ENCODE measurements at regions not wholly inside any gene's neighbourhood (a gene's known extent, or its start where the extent isn't known, plus 50 kb on each side); places are given as distances from the start of the nearest gene placed in this dataset.

DNA sequence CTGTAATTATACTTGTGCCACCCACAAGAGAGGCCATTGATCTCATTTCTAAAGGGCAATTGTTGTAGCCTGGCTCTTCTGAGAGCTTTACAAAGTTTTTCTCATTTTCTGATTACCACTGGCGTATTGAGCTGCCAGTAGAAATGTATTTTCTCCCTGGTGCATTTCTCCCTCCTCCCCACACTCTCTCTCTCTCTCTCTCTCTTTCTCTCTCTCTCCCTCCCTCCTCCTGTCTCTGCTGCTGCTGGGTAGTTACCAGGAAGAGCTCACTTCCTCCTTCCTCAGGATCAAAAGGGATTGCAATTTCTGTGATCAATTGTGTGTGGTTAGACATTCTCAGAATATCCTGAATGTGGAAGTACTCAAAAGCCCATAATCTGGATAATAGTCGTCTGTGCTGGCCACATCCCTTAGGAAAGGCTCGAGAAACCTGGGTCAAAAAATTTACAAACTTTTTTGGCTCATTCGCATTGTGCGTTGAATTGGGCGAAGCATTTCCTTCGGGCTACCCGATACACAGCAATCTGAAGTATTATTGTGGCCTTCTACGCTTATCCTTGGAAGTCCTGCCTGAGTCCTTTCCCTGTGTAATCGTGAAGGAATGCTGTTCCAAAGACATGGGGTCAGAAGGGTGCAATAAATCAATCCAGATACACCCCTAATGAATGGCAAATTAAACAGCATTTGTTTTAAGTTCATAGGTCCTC is 254.8 kb downstream of the MSRB3 start:
- Histone ChIP-seq H3K79me2 (ENCODE audit: insufficient read depth, low read depth) (no peaks in the 10 kb centered on the region), H4K20me1 (ENCODE audit: insufficient read depth) (no peaks in the 10 kb centered on the region), H3K9ac (no peak overlapping the region), H3K27me3 (ENCODE audit: insufficient read depth, low read depth) (no peaks in the 10 kb centered on the region), H2AFZ (ENCODE audit: low read depth) (no peak overlapping the region), H3K4me3 (IDR thresholded peaks at IDR 0.05; ENCODE audit: insufficient read depth, low read depth, low read length) (no peak overlapping the region), H3K36me3 (ENCODE audit: insufficient read depth) (no peaks in the 10 kb centered on the region), H3K4me2 (no peak overlapping the region), H3K27ac (no peak overlapping the region), H3K4me1 (ENCODE audit: low read depth, poor library complexity, severe bottlenecking) (no peaks in the 10 kb centered on the region)
- TF ChIP-seq, protein P1, sequence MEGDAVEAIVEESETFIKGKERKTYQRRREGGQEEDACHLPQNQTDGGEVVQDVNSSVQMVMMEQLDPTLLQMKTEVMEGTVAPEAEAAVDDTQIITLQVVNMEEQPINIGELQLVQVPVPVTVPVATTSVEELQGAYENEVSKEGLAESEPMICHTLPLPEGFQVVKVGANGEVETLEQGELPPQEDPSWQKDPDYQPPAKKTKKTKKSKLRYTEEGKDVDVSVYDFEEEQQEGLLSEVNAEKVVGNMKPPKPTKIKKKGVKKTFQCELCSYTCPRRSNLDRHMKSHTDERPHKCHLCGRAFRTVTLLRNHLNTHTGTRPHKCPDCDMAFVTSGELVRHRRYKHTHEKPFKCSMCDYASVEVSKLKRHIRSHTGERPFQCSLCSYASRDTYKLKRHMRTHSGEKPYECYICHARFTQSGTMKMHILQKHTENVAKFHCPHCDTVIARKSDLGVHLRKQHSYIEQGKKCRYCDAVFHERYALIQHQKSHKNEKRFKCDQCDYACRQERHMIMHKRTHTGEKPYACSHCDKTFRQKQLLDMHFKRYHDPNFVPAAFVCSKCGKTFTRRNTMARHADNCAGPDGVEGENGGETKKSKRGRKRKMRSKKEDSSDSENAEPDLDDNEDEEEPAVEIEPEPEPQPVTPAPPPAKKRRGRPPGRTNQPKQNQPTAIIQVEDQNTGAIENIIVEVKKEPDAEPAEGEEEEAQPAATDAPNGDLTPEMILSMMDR (conservative IDR thresholded peaks at IDR 0.05; ENCODE audit: low read depth, low read length): no peak

DNA sequence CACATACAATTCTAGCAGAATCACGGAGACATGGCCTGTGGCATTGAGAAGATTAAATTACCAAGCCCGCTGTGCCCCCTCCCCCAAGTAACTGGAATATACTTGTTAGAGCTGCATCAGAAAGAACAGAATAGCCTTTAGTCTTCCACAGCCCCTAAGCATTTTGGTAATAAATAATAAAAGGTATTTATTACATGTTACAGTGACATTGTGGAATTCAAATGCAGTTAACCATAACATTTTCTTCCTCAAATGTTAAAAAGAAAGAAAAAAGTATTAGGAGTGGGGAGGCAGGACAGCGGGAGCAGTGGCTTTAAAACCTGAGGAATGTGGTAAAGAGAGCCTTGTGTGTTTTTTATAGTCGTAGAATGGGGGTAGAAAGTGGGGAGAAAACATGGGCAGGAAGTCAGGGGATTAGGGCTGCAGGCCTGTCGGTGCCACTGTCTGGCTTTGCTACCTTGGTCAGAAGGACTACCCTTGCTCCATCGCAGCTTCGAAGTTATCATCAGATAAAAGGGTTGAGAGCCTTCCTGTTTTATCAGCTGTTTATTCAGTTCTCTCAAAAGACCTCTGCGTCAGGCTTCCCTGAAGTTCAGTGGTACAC is 255.9 kb downstream of the MSRB3 start:
- Histone ChIP-seq H3K4me3 (IDR thresholded peaks at IDR 0.05; ENCODE audit: insufficient read depth, low read depth, low read length) (no peak overlapping the region), H3K4me2 (no peak overlapping the region)

DNA sequence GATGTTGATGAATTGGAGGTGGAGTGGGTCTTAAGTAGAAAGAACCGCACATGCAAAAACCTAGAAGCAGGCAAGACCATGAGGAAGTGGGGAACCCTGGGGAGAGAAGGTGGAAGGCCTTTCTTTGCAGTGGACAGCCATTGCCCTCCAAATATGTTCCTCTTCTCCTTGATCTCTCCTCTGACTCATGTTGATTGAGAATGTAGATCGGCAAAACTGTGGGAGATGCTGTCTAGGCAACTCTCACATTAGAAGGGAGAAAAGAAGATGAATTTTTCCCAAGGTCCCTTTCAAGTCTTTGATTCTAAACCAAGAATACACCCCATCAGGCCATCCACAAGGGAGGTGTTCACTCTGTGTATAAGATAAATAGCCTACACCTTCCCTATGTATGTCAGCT is 257.5 kb downstream of the MSRB3 start:
- Histone ChIP-seq H3K79me2 (ENCODE audit: insufficient read depth, low read depth) (no peaks in the 10 kb centered on the region), H3K4me1 (ENCODE audit: low read depth, poor library complexity, severe bottlenecking) (no peaks in the 10 kb centered on the region), H3K9ac (no peak overlapping the region), H4K20me1 (ENCODE audit: insufficient read depth) (no peaks in the 10 kb centered on the region), H3K27me3 (ENCODE audit: insufficient read depth, low read depth) (no peaks in the 10 kb centered on the region), H3K4me3 (IDR thresholded peaks at IDR 0.05; ENCODE audit: insufficient read depth, low read depth, low read length) (no peak overlapping the region), H2AFZ (ENCODE audit: low read depth) (no peak overlapping the region), H3K36me3 (ENCODE audit: insufficient read depth) (no peaks in the 10 kb centered on the region), H3K4me2 (no peak overlapping the region), H3K27ac (no peak overlapping the region)
- TF ChIP-seq, protein P1 (conservative IDR thresholded peaks at IDR 0.05; ENCODE audit: low read depth, low read length): no peak

More for the DNA sequence above, 255.9 kb downstream of the MSRB3 start:
- Histone ChIP-seq H3K9ac (no peak overlapping the region), H3K36me3 (ENCODE audit: insufficient read depth) (no peaks in the 10 kb centered on the region), H3K27ac (no peak overlapping the region), H4K20me1 (ENCODE audit: insufficient read depth) (no peaks in the 10 kb centered on the region), H3K79me2 (ENCODE audit: insufficient read depth, low read depth) (no peaks in the 10 kb centered on the region), H3K4me1 (ENCODE audit: low read depth, poor library complexity, severe bottlenecking) (no peaks in the 10 kb centered on the region), H3K27me3 (ENCODE audit: insufficient read depth, low read depth) (no peaks in the 10 kb centered on the region), H2AFZ (ENCODE audit: low read depth) (no peak overlapping the region)
- TF ChIP-seq, protein P1 (conservative IDR thresholded peaks at IDR 0.05; ENCODE audit: low read depth, low read length): no peak

DNA sequence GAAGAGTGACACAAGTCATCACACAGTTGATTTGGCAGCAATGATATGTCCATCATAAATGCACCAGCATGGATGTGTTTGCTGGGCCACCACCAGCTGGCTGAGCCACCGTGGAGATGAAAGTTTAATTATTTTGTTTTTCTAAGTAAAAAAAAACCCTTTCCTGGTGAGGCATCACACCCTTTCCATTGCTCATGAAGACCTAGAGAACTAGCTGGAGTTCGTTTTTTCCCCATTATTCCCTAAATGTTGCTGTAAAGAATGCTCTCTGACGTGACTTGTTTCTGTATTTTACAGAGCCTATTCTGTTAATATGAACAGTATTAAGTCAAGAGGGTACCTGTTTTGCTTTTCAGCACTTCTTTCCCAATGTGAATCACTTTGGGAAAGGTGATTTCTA is 257.9 kb downstream of the MSRB3 start:
- Histone ChIP-seq H3K4me2 (no peak overlapping the region), H3K27ac (no peak overlapping the region), H3K4me1 (ENCODE audit: low read depth, poor library complexity, severe bottlenecking) (no peaks in the 10 kb centered on the region), H3K9ac (no peak overlapping the region), H2AFZ (ENCODE audit: low read depth) (no peak overlapping the region), H4K20me1 (ENCODE audit: insufficient read depth) (no peaks in the 10 kb centered on the region), H3K27me3 (ENCODE audit: insufficient read depth, low read depth) (no peaks in the 10 kb centered on the region), H3K79me2 (ENCODE audit: insufficient read depth, low read depth) (no peaks in the 10 kb centered on the region), H3K4me3 (IDR thresholded peaks at IDR 0.05; ENCODE audit: insufficient read depth, low read depth, low read length) (no peak overlapping the region), H3K36me3 (ENCODE audit: insufficient read depth) (no peaks in the 10 kb centered on the region)
- TF ChIP-seq, protein P1 (conservative IDR thresholded peaks at IDR 0.05; ENCODE audit: low read depth, low read length): no peak

All from KMS-11 (cell line).